Mesodermal cell (in vitro differentiated cells): ENCODE measurements at regions not wholly inside any gene's neighbourhood (a gene's known extent, or its start where the extent isn't known, plus 50 kb on each side); places are given as distances from the start of the nearest gene placed in this dataset.
"Not testable (repeated sequence)": the region's sequence is repeated elsewhere in the genome, so short reads cannot be mapped to it uniquely, and the experiment has no call there.

ENCODE experiments used
- H3K27ac ChIP-seq: 2 replicates; pipeline ENCODE4 v1.7.0; 2013; ENCODE audit warnings: mild to moderate bottlenecking, low read depth, low read length, moderate library complexity; ENCODE audit not compliant: severe bottlenecking
- H3K36me3 ChIP-seq: 2 replicates; pipeline ENCODE4 v1.7.1; 2013; ENCODE audit warnings: mild to moderate bottlenecking, low read length, moderate library complexity; ENCODE audit not compliant: control insufficient read depth, insufficient read depth
- H3K4me1 ChIP-seq: one replicate; pipeline ENCODE4 v1.7.1; 2013; ENCODE audit warnings: mild to moderate bottlenecking, low read length; ENCODE audit not compliant: insufficient read depth, control insufficient read depth, poor library complexity, severe bottlenecking
- H3K4me3 ChIP-seq: 2 replicates; pipeline ENCODE4 v1.7.0; 2013; ENCODE audit warnings: low read length, control low read depth, mild to moderate bottlenecking; ENCODE audit not compliant: insufficient read depth, poor library complexity, severe bottlenecking; ENCODE audit errors: extremely low read depth
- H3K9me3 ChIP-seq: 2 replicates; pipeline ENCODE4 v1.7.1; 2013; ENCODE audit warnings: mild to moderate bottlenecking, low read length, moderate library complexity; ENCODE audit not compliant: control insufficient read depth
- WGBS, 2 experiments: methylation state at CpG; one replicate each; pipeline ENCODE4 v1.1.5; 2013; ENCODE audit warnings: missing lambda C conversion rate in 2 of 2; ENCODE audit not compliant: insufficient coverage in 2 of 2; 5-methylcytosine and 5-hydroxymethylcytosine counted together

- not testable (repeated sequence) for H3K9me3 ChIP-seq, H3K36me3 ChIP-seq, H3K4me3 ChIP-seq, H3K27ac ChIP-seq, H3K4me1 ChIP-seq
These were observed 164.4 kb upstream of the AJAP1 start for GRCh38 chr1:4489992-4490391.

DNA sequence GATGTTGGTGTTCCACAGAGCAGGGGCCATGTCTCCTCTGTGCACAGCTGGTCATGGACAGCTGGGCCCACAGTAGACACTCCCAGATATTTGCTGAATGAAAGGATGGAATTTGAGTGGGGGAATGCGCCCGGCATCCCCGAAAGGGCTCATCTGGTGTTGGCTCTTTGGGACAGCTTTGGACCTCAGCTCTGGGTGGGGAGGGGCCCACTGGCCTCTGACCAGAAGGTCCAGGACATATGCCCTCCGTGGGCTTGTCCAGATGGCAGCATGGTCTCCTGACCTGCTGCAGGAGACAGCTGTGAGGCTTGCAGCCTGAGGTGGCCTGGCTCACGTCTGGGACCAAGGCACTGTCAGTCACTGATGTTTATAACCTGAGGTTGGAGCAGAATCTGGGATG lies 160.4 kb upstream of the AJAP1 start:
- Histone ChIP-seq H3K4me1 (no peaks in the 10 kb centered on the region), H3K9me3 (no peaks in the 10 kb centered on the region)
- 84 to 96% methylated on average over 4 to 5 of the region's 5 CpGs for WGBS, 2 experiments

GRCh38 chr1:4494558-4494957 lies 159.9 kb upstream of the AJAP1 start:
- no peak overlapping the region for H3K27ac ChIP-seq
- WGBS, 2 experiments, result 56 to 86% methylated on average over 1 to 6 of the region's 7 CpGs
- no peaks in the 10 kb centered on the region for H3K9me3 ChIP-seq

More for the DNA sequence above, 160.4 kb upstream of the AJAP1 start:
- Histone ChIP-seq H3K27ac (no peak overlapping the region), H3K36me3 (no peaks in the 10 kb centered on the region), H3K4me3 (no peak overlapping the region)

DNA sequence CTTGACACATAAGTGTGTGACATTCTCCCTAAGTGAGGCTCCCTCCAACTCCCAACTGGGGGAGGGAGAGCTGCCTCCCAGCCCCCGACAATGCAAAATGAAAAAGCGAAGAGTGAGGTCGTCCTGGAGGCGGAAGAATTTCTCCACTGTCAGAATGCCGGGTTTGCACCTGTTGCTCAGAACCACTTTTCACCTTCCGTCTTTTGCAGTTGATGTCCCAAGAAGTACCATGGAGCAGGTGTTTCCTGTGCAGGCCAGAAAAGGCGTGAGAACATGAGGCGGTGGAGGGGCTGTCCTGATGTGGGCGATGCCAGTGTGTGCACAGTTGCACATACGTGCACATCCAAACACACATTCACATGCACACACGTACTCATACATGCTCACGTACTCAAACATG lies 158.6 kb upstream of the AJAP1 start:
- WGBS, 2 experiments, result 86 to 93% methylated on average over 9 to 12 of the region's 12 CpGs
- Histone ChIP-seq H3K9me3 (no peaks in the 10 kb centered on the region), H3K4me1 (no peaks in the 10 kb centered on the region), H3K36me3 (no peaks in the 10 kb centered on the region), H3K4me3 (no peak overlapping the region), H3K27ac (no peak overlapping the region)

More at GRCh38 chr1:4494558-4494957, 159.9 kb upstream of the AJAP1 start:
- H3K36me3 ChIP-seq, result no peaks in the 10 kb centered on the region
- no peak overlapping the region for H3K4me3 ChIP-seq
- H3K4me1 ChIP-seq, result no peaks in the 10 kb centered on the region

- Histone ChIP-seq H3K9me3 (no peaks in the 10 kb centered on the region), H3K4me1 (no peaks in the 10 kb centered on the region), H3K27ac (no peak overlapping the region), H3K4me3 (no peak overlapping the region), H3K36me3 (no peaks in the 10 kb centered on the region)
- WGBS, 2 experiments, result 93% methylated on average over 10 to 11 of the region's 11 CpGs
These were observed 154.0 kb upstream of the AJAP1 start for GRCh38 chr1:4500441-4500840.

- Histone ChIP-seq H3K27ac (no peak overlapping the region), H3K4me1 (no peaks in the 10 kb centered on the region), H3K36me3 (no peaks in the 10 kb centered on the region), H3K4me3 (no peak overlapping the region), H3K9me3 (no peaks in the 10 kb centered on the region)
- 80 to 85% methylated on average over 2 to 4 of the region's 4 CpGs for WGBS, 2 experiments
These were observed 147.8 kb upstream of the AJAP1 start for GRCh38 chr1:4506591-4506990.

GRCh38 chr1:4509206-4509605 lies 145.2 kb upstream of the AJAP1 start:
- 80 to 90% methylated on average over 5 to 8 of the region's 8 CpGs for WGBS, 2 experiments
- no peaks in the 10 kb centered on the region for H3K4me1 ChIP-seq
- no peak overlapping the region for H3K27ac ChIP-seq
- no peaks in the 10 kb centered on the region for H3K36me3 ChIP-seq
- H3K9me3 ChIP-seq, result no peaks in the 10 kb centered on the region
- H3K4me3 ChIP-seq, result no peak overlapping the region

GRCh38 chr1:4510276-4510691 lies 144.1 kb upstream of the AJAP1 start:
- no peaks in the 10 kb centered on the region for H3K4me1 ChIP-seq
- no peaks in the 10 kb centered on the region for H3K36me3 ChIP-seq
- H3K9me3 ChIP-seq, result no peaks in the 10 kb centered on the region
- no peak overlapping the region for H3K4me3 ChIP-seq
- H3K27ac ChIP-seq, result no peak overlapping the region
- 90 to 93% methylated on average over 2 to 3 of the region's 4 CpGs for WGBS, 2 experiments

- Histone ChIP-seq H3K36me3 (no peaks in the 10 kb centered on the region), H3K4me1 (no peaks in the 10 kb centered on the region), H3K4me3 (no peak overlapping the region), H3K9me3 (no peaks in the 10 kb centered on the region), H3K27ac (no peak overlapping the region)
- 95 to 100% methylated on average over 3 to 9 of the region's 13 CpGs for WGBS, 2 experiments
These were observed 143.0 kb upstream of the AJAP1 start for GRCh38 chr1:4511374-4511773.

DNA sequence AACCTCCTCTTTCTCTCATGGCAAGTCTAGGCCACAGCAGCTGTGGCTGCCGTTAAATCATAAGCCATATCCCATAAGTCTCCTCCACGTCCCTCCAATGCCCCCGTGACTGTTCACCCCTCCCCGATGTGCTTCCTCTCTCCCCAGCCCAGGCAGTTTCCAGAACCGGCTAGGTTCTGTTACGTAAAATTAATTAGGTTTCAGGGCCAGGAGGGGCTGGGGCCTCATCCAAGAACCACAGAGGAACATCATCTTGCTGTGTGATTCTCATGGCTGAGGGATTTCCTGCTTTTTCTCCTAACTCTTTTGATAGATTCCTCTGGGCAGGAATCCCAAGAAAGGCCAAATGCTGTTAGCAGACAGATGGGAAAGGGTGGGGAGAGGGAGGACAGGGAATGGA lies 141.8 kb upstream of the AJAP1 start:
- WGBS, 2 experiments, result 90 to 94% methylated on average over 6 of the region's 6 CpGs

GRCh38 chr1:4513685-4514084 lies 140.7 kb upstream of the AJAP1 start:
- WGBS, 2 experiments, result 53 to 90% methylated on average over 2 to 4 of the region's 7 CpGs
- H3K9me3 ChIP-seq, result no peaks in the 10 kb centered on the region
- no peak overlapping the region for H3K4me3 ChIP-seq
- no peaks in the 10 kb centered on the region for H3K4me1 ChIP-seq
- no peaks in the 10 kb centered on the region for H3K36me3 ChIP-seq
- H3K27ac ChIP-seq, result no peak overlapping the region

More for the DNA sequence above, 141.8 kb upstream of the AJAP1 start:
- no peak overlapping the region for H3K27ac ChIP-seq
- H3K4me1 ChIP-seq, result no peaks in the 10 kb centered on the region
- no peaks in the 10 kb centered on the region for H3K36me3 ChIP-seq
- H3K4me3 ChIP-seq, result no peak overlapping the region
- H3K9me3 ChIP-seq, result no peaks in the 10 kb centered on the region
